KMS-11 (cell line): ENCODE measurements at regions not wholly inside any gene's neighbourhood (a gene's known extent, or its start where the extent isn't known, plus 50 kb on each side); places are given as distances from the start of the nearest gene placed in this dataset.

ENCODE experiments used
- H2AFZ ChIP-seq: fragments of 200-600 bp; sonication (generic); 2 replicates; pipeline ENCODE4 v1.6.1; 2016; ENCODE audit warnings: antibody characterized with exemption, mixed run types, low read depth
- H3K27ac ChIP-seq: fragments of 200-600 bp; sonication (generic); 2 replicates; pipeline ENCODE4 v1.6.1; 2016; ENCODE audit warnings: mild to moderate bottlenecking, mixed run types
- H3K27me3 ChIP-seq: fragments of 200-600 bp; sonication (generic); 2 replicates; pipeline ENCODE4 v1.6.1; 2017; ENCODE audit warnings: mild to moderate bottlenecking, low read depth, mixed run types, moderate library complexity; ENCODE audit not compliant: insufficient read depth
- H3K36me3 ChIP-seq: fragments of 200-600 bp; sonication (generic); 2 replicates; pipeline ENCODE4 v1.6.1; 2017; ENCODE audit warnings: mild to moderate bottlenecking, mixed run types; ENCODE audit not compliant: insufficient read depth
- H3K4me1 ChIP-seq: fragments of 200-600 bp; sonication (generic); 2 replicates; pipeline ENCODE4 v1.6.1; 2016; ENCODE audit warnings: mild to moderate bottlenecking, low read depth, mixed run types; ENCODE audit not compliant: poor library complexity, severe bottlenecking
- H3K4me2 ChIP-seq: fragments of 200-600 bp; sonication (generic); 2 replicates; pipeline ENCODE4 v1.7.0; 2016; ENCODE audit warnings: mild to moderate bottlenecking, mixed run types
- H3K4me3 ChIP-seq: fragments of 200-600 bp; sonication (generic); IDR thresholded peaks from 2 replicates; pipeline ENCODE4 v1.6.1; 2017; ENCODE audit warnings: low read depth, low read length, mixed read lengths; ENCODE audit not compliant: insufficient read depth
- H3K79me2 ChIP-seq: fragments of 200-600 bp; sonication (generic); 2 replicates; pipeline ENCODE4 v1.6.1; 2016; ENCODE audit warnings: low read depth, mixed run types; ENCODE audit not compliant: insufficient read depth
- H3K9ac ChIP-seq: fragments of 200-600 bp; sonication (generic); 2 replicates; pipeline ENCODE4 v1.6.1; 2016; ENCODE audit warnings: mild to moderate bottlenecking, mixed run types
- H4K20me1 ChIP-seq: fragments of 200-600 bp; sonication (generic); 2 replicates; pipeline ENCODE4 v1.6.1; 2016; ENCODE audit warnings: mild to moderate bottlenecking, mixed run types; ENCODE audit not compliant: insufficient read depth
- CTCF ChIP-seq: fragments of 200-600 bp; sonication (generic); conservative IDR thresholded peaks from 2 replicates; pipeline ENCODE4 v1.6.1; 2017; ENCODE audit warnings: low read depth, mild to moderate bottlenecking, antibody characterized with exemption, low read length, moderate library complexity, mixed read lengths

- Histone ChIP-seq H3K4me1 (peaks cover 8% of the 10 kb centered on the region), H3K9ac (no peak overlapping the region), H2AFZ (no peak overlapping the region), H3K27ac (no peak overlapping the region), H3K4me3 (no peak overlapping the region), H3K4me2 (no peak overlapping the region), H4K20me1 (no peaks in the 10 kb centered on the region), H3K79me2 (no peaks in the 10 kb centered on the region), H3K36me3 (no peaks in the 10 kb centered on the region), H3K27me3 (no peaks in the 10 kb centered on the region)
- no peak for TF ChIP-seq CTCF
Measured at GRCh38 chr5:68894673-68895072, 199.1 kb upstream of the SLC30A5 start.

GRCh38 chr5:68898951-68899471 is 194.8 kb upstream of the SLC30A5 start:
- no peaks in the 10 kb centered on the region for H3K79me2 ChIP-seq
- no peak overlapping the region for H3K9ac ChIP-seq
- no peak overlapping the region for H2AFZ ChIP-seq
- H3K4me3 ChIP-seq = no peak overlapping the region
- no peaks in the 10 kb centered on the region for H3K4me1 ChIP-seq
- H4K20me1 ChIP-seq = no peaks in the 10 kb centered on the region
- TF ChIP-seq CTCF = no peak
- H3K36me3 ChIP-seq = no peaks in the 10 kb centered on the region
- H3K27me3 ChIP-seq = no peaks in the 10 kb centered on the region
- H3K27ac ChIP-seq = no peak overlapping the region
- no peak overlapping the region for H3K4me2 ChIP-seq

- Histone ChIP-seq H3K27me3 (no peaks in the 10 kb centered on the region), H2AFZ (no peak overlapping the region), H3K27ac (no peak overlapping the region), H3K4me3 (no peak overlapping the region), H4K20me1 (no peaks in the 10 kb centered on the region), H3K79me2 (no peaks in the 10 kb centered on the region), H3K9ac (no peak overlapping the region), H3K36me3 (no peaks in the 10 kb centered on the region), H3K4me2 (no peak overlapping the region), H3K4me1 (no peaks in the 10 kb centered on the region)
- no peak for TF ChIP-seq CTCF
Measured at GRCh38 chr5:68911840-68912690, 181.7 kb upstream of the SLC30A5 start.

GRCh38 chr5:68915079-68915478 is 178.7 kb upstream of the SLC30A5 start:
- TF ChIP-seq CTCF = no peak
- H3K4me1 ChIP-seq = no peaks in the 10 kb centered on the region
- H3K4me2 ChIP-seq = no peak overlapping the region
- H3K36me3 ChIP-seq = no peaks in the 10 kb centered on the region
- no peak overlapping the region for H3K9ac ChIP-seq
- H2AFZ ChIP-seq = no peak overlapping the region
- no peak overlapping the region for H3K4me3 ChIP-seq
- H3K79me2 ChIP-seq = no peaks in the 10 kb centered on the region
- H3K27ac ChIP-seq = no peak overlapping the region
- no peaks in the 10 kb centered on the region for H3K27me3 ChIP-seq
- no peaks in the 10 kb centered on the region for H4K20me1 ChIP-seq
